SK-N-SH treated with all-trans-retinoic acid at 6 μM for 48 hours (cell line): ENCODE measurements at regions not wholly inside any gene's neighbourhood (a gene's known extent, or its start where the extent isn't known, plus 50 kb on each side); places are given as distances from the start of the nearest gene placed in this dataset.

Source experiments
- ARNTL ChIP-seq: fragments of 450-650 bp; formaldehyde crosslinking; IDR thresholded peaks from 2 replicates; pipeline ENCODE4 v1.5.0; 2020; ENCODE audit warnings: low read depth, mild to moderate bottlenecking, moderate library complexity, borderline replicate concordance
- BACH2 ChIP-seq: fragments of 250-450 bp; sonication (Bioruptor Pico); IDR thresholded peaks from 2 replicates; pipeline ENCODE4 v1.9.0; 2021; ENCODE audit warnings: mild to moderate bottlenecking, borderline replicate concordance
- CSRNP3 ChIP-seq: fragments of 250-450 bp; sonication (Bioruptor Pico); IDR thresholded peaks from 2 replicates; pipeline ENCODE4 v1.5.1; 2021; ENCODE audit warnings: mild to moderate bottlenecking, moderate library complexity
- ESRRG ChIP-seq: fragments of 250-450 bp; sonication (Bioruptor Pico); IDR thresholded peaks from 2 replicates; pipeline ENCODE4 v1.6.1; 2021; ENCODE audit warnings: mild to moderate bottlenecking
- ISL1 ChIP-seq: fragments of 250-450 bp; sonication (Bioruptor Pico); IDR thresholded peaks from 2 replicates; pipeline ENCODE4 v2.1.2; 2022; ENCODE audit warnings: mild to moderate bottlenecking, moderate library complexity
- OSR1 ChIP-seq: fragments of 250-450 bp; sonication (Bioruptor Pico); IDR thresholded peaks from 2 replicates; pipeline ENCODE4 v1.8.0; 2022; ENCODE audit warnings: moderate library complexity, mild to moderate bottlenecking, inconsistent platforms
- PATZ1 ChIP-seq: fragments of 250-450 bp; sonication (Bioruptor Pico); IDR thresholded peaks from 2 replicates; pipeline ENCODE4 v1.8.0; 2020; ENCODE audit warnings: mild to moderate bottlenecking, moderate library complexity, borderline replicate concordance
- POU6F1 ChIP-seq: fragments of 250-450 bp; sonication (Bioruptor Pico); IDR thresholded peaks from 2 replicates; pipeline ENCODE4 v1.8.0; 2021; ENCODE audit warnings: low read depth, mild to moderate bottlenecking, moderate library complexity, borderline replicate concordance
- SNAI2 ChIP-seq: fragments of 250-450 bp; sonication (Bioruptor Pico); IDR thresholded peaks from 2 replicates; pipeline ENCODE4 v1.5.0; 2020; ENCODE audit warnings: mild to moderate bottlenecking, moderate library complexity
- TCF4 ChIP-seq: fragments of 250-450 bp; sonication (Bioruptor Pico); IDR thresholded peaks from 2 replicates; pipeline ENCODE4 v1.8.0; 2021; ENCODE audit warnings: mild to moderate bottlenecking, moderate library complexity, borderline replicate concordance
- ZFP3 ChIP-seq: fragments of 250-450 bp; sonication (Bioruptor Pico); IDR thresholded peaks from 2 replicates; pipeline ENCODE4 v1.5.0; 2020; ENCODE audit warnings: mild to moderate bottlenecking, moderate library complexity
- ZFP30 ChIP-seq: fragments of 450-650 bp; formaldehyde crosslinking; IDR thresholded peaks from 2 replicates; pipeline ENCODE4 v1.5.0; 2022; ENCODE audit warnings: mild to moderate bottlenecking, moderate library complexity
- ZNF8 ChIP-seq: fragments of 450-650 bp; formaldehyde crosslinking; IDR thresholded peaks from 2 replicates; pipeline ENCODE4 v1.5.0; 2020; ENCODE audit warnings: mild to moderate bottlenecking, moderate library complexity

GRCh38 chr11:106271686-106272085 is 194.2 kb downstream of the AASDHPPT start:
- no peak for TF ChIP-seq ISL1 (CRISPR knock-in tag)
- TF ChIP-seq CSRNP3 (CRISPR knock-in tag), result no peak
- TF ChIP-seq PATZ1 (CRISPR knock-in tag), result no peak
- TF ChIP-seq OSR1 (CRISPR knock-in tag), result no peak
- no peak for TF ChIP-seq ZNF8 (CRISPR knock-in tag)
- no peak for TF ChIP-seq BACH2 (CRISPR knock-in tag)
- no peak for TF ChIP-seq POU6F1 (CRISPR knock-in tag)
- TF ChIP-seq TCF4 (CRISPR knock-in tag), result no peak
- TF ChIP-seq ZFP30 (CRISPR knock-in tag), result no peak
- TF ChIP-seq ESRRG, result no peak
- no peak for TF ChIP-seq SNAI2 (CRISPR knock-in tag)
- no peak for TF ChIP-seq ARNTL (CRISPR knock-in tag)
- no peak for TF ChIP-seq ZFP3 (CRISPR knock-in tag)
